Suprapubic skin (tissue), 4 donors: ENCODE measurements at regions not wholly inside any gene's neighbourhood (a gene's known extent, or its start where the extent isn't known, plus 50 kb on each side); places are given as distances from the start of the nearest gene placed in this dataset.

Experiments used
- DNase-seq, 2 donors: peaks; one replicate each; pipeline ENCODE4 v3.0.0-alpha.2; 2019; ENCODE audit warnings: low spot score in 2 of 2
- H3K27ac ChIP-seq: fragments of 200-600 bp; sonication (generic); one replicate; pipeline ENCODE4 v1.5.1; 2019
- H3K27me3 ChIP-seq: fragments of 200-600 bp; sonication (generic); one replicate; pipeline ENCODE4 v1.5.1; 2019
- H3K36me3 ChIP-seq: fragments of 200-600 bp; sonication (generic); one replicate; pipeline ENCODE4 v1.5.1; 2019
- H3K4me1 ChIP-seq: fragments of 200-600 bp; sonication (generic); one replicate; pipeline ENCODE4 v1.5.1; 2019
- H3K4me3 ChIP-seq: fragments of 200-600 bp; sonication (generic); one replicate; pipeline ENCODE4 v1.5.1; 2019; ENCODE audit warnings: mild to moderate bottlenecking
- H3K9me3 ChIP-seq: fragments of 200-600 bp; sonication (generic); one replicate; pipeline ENCODE4 v1.5.1; 2019
- EP300 ChIP-seq: sonication (generic); formaldehyde crosslinking; IDR thresholded peaks from one replicate; pipeline ENCODE4 v1.6.1; 2017; ENCODE audit warnings: antibody characterized with exemption
- POLR2A ChIP-seq, 2 donors: fragments of 450-650 bp; IDR thresholded peaks; one replicate each; pipeline ENCODE4 v1.6.1; 2017; ENCODE audit warnings: antibody characterized with exemption in 2 of 2, mild to moderate bottlenecking in 2 of 2, moderate library complexity in 2 of 2
- POLR2AphosphoS5 ChIP-seq, 3 donors: sonication (generic); formaldehyde crosslinking; IDR thresholded peaks; one replicate each; pipeline ENCODE4 v1.6.1; 2017; ENCODE audit warnings: antibody characterized with exemption in 3 of 3
- WGBS: methylation state at CpG from one replicate; pipeline ENCODE4 v1.1.5; 2018; 5-methylcytosine and 5-hydroxymethylcytosine counted together
- TF ChIP-seq, protein P1 (sequence below), 2 donors: fragments of 200-600 bp in 1 of 2; fragments of 450-650 bp in 1 of 2; sonication (generic) in 1 of 2; IDR thresholded peaks; one replicate each; pipeline ENCODE4 v1.5.1; 2016 to 2019; ENCODE audit warnings: antibody characterized with exemption in 2 of 2, mild to moderate bottlenecking in 1 of 2, moderate library complexity in 1 of 2

DNA sequence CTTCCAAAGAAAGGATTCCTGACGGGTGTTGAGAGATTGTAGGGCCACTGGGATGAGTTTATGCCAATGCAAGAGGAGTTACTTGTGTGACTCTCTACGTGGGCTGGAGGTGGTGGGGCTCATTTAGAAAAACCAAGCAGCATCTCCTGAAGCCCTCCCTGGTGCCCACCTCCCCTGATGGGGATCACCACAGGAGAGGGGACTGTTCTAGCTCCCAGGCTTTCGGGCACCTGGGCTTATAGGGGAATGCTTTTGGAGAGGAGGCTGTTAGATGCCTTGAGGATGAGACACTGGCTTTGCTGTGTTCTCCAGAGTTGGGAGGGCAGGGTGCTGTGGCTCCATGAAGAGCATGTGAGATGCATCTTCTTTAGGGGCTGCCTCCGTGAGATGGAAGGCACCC lies 65.0 kb downstream of the IRX1 start:
- no peak for DNase-seq
- H3K9me3 ChIP-seq, result no peaks in the 10 kb centered on the region
- no peak overlapping the region for H3K27ac ChIP-seq
- no peaks in the 10 kb centered on the region for H3K27me3 ChIP-seq
- H3K4me3 ChIP-seq, result no peak overlapping the region
- WGBS, result 90% methylated on average over 4 of the region's 4 CpGs
- no peaks in the 10 kb centered on the region for H3K4me1 ChIP-seq
- no peaks in the 10 kb centered on the region for H3K36me3 ChIP-seq
- TF ChIP-seq POLR2A (IDR thresholded peaks at IDR 0.05), result no peak
- TF ChIP-seq, protein P1, sequence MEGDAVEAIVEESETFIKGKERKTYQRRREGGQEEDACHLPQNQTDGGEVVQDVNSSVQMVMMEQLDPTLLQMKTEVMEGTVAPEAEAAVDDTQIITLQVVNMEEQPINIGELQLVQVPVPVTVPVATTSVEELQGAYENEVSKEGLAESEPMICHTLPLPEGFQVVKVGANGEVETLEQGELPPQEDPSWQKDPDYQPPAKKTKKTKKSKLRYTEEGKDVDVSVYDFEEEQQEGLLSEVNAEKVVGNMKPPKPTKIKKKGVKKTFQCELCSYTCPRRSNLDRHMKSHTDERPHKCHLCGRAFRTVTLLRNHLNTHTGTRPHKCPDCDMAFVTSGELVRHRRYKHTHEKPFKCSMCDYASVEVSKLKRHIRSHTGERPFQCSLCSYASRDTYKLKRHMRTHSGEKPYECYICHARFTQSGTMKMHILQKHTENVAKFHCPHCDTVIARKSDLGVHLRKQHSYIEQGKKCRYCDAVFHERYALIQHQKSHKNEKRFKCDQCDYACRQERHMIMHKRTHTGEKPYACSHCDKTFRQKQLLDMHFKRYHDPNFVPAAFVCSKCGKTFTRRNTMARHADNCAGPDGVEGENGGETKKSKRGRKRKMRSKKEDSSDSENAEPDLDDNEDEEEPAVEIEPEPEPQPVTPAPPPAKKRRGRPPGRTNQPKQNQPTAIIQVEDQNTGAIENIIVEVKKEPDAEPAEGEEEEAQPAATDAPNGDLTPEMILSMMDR (IDR thresholded peaks at IDR 0.05), result no peak
- no peak for TF ChIP-seq EP300
- TF ChIP-seq POLR2AphosphoS5 (IDR thresholded peaks at IDR 0.05), result no peak

DNA sequence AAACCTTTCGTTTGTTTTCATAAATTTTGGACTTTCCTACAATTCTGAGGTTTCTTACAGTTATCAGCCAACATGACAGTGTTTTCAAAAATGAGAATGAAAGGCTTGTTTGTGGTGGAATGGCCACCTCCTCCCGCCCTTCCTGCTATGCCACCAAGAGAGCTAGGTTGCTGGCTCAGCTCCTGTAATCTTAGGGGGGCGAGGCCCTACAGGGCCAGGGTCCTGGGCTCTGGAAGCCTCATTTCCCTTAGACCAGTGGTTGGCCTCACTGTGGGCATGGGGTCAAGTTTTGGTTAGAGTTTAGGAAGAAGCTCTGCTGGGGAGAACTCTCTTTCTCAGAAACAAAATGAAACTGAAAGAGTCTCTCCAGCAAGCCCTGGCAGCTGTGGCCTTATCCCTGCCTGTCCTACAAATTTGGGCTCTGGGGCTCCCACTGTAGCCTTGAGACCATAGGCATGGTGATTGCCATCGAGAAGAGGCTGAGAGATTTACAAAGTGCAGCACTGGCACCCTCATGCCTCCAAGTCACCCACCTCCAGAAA lies 66.2 kb downstream of the IRX1 start:
- no peak overlapping the region for H3K4me3 ChIP-seq

DNA sequence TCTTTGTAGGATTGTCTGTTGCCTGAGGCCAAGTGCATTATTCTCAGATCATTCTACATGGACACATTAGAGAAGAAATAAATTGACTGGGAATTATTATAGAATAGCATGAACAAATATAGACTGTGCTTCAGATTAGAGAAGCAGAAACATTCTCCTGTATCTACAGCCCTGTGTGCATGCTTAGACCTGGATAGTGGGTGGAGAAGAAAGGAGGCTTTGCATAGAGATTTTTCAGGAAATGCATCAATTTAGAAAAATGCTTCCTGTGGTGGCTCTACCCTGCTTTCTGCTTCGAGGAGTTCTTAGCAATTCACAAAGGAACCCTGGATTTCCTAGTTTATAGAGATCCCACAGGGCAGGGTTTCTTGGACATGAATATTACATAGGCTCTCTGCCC lies 66.7 kb downstream of the IRX1 start:
- H3K4me1 ChIP-seq, result no peaks in the 10 kb centered on the region
- TF ChIP-seq, protein P1 (IDR thresholded peaks at IDR 0.05), result no peak
- TF ChIP-seq EP300, result no peak
- no peak for TF ChIP-seq POLR2AphosphoS5 (IDR thresholded peaks at IDR 0.05)
- no peak for TF ChIP-seq POLR2A (IDR thresholded peaks at IDR 0.05)
- no peak for DNase-seq
- no peaks in the 10 kb centered on the region for H3K27me3 ChIP-seq
- H3K36me3 ChIP-seq, result no peaks in the 10 kb centered on the region
- 5% methylated on average over 1 of the region's 1 CpG for WGBS
- no peak overlapping the region for H3K4me3 ChIP-seq
- H3K27ac ChIP-seq, result no peak overlapping the region
- H3K9me3 ChIP-seq, result no peaks in the 10 kb centered on the region

More for the DNA sequence above, 66.2 kb downstream of the IRX1 start:
- no peak overlapping the region for H3K27ac ChIP-seq
- no peaks in the 10 kb centered on the region for H3K4me1 ChIP-seq
- no peak for DNase-seq
- H3K27me3 ChIP-seq, result no peaks in the 10 kb centered on the region
- no peaks in the 10 kb centered on the region for H3K9me3 ChIP-seq
- TF ChIP-seq, protein P1 (IDR thresholded peaks at IDR 0.05), result no peak
- TF ChIP-seq POLR2AphosphoS5 (IDR thresholded peaks at IDR 0.05) (no peak), POLR2A (IDR thresholded peaks at IDR 0.05) (no peak), EP300 (no peak)
- 70% methylated on average over 4 of the region's 4 CpGs for WGBS
- H3K36me3 ChIP-seq, result no peaks in the 10 kb centered on the region

DNA sequence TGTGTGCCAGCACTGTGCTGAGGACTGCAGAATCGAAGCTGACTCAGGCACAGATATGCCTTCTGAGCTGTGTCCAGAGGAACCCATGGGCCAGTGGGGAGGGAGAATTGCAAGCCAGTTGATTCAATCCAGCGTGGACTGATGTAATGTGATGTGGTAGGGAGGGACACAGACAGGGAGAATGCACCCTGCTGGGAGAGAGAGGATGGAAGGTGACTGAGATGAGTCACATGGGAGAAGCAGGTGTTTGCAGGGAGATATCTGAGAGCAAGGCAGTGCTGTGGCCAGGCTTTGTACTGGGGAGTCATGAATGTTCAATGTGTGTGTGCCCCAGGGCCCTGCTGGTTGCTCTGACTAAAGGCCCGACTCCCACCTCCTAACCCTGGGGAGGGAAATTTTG lies 75.7 kb downstream of the IRX1 start:
- no peaks in the 10 kb centered on the region for H3K36me3 ChIP-seq
- H3K27ac ChIP-seq, result no peak overlapping the region
- H3K4me1 ChIP-seq, result no peaks in the 10 kb centered on the region
- no peak for DNase-seq
- H3K27me3 ChIP-seq, result no peaks in the 10 kb centered on the region
- H3K9me3 ChIP-seq, result no peaks in the 10 kb centered on the region
- WGBS, result 67% methylated on average over 3 of the region's 3 CpGs
- TF ChIP-seq, protein P1 (IDR thresholded peaks at IDR 0.05), result no peak
- TF ChIP-seq POLR2AphosphoS5 (IDR thresholded peaks at IDR 0.05) (no peak), EP300 (no peak), POLR2A (IDR thresholded peaks at IDR 0.05) (no peak)
- H3K4me3 ChIP-seq, result no peak overlapping the region

- Histone ChIP-seq H3K27ac (no peak overlapping the region), H3K36me3 (no peaks in the 10 kb centered on the region), H3K27me3 (no peaks in the 10 kb centered on the region), H3K4me3 (no peak overlapping the region), H3K4me1 (no peaks in the 10 kb centered on the region), H3K9me3 (no peaks in the 10 kb centered on the region)
- TF ChIP-seq EP300 (no peak), POLR2A (IDR thresholded peaks at IDR 0.05) (no peak), POLR2AphosphoS5 (IDR thresholded peaks at IDR 0.05) (no peak)
- TF ChIP-seq, protein P1 (IDR thresholded peaks at IDR 0.05), result no peak
- DNase-seq, result no peak
- 58% methylated on average over 4 of the region's 4 CpGs for WGBS
Measured at GRCh38 chr5:3678801-3679200, 83.2 kb downstream of the IRX1 start.
